CD4-positive, alpha-beta T cell treated with Interferon gamma for 1 hour (primary cell): ENCODE measurements at regions not wholly inside any gene's neighbourhood (a gene's known extent, or its start where the extent isn't known, plus 50 kb on each side); places are given as distances from the start of the nearest gene placed in this dataset.
"Not testable (repeated sequence)": the region's sequence is repeated elsewhere in the genome, so short reads cannot be mapped to it uniquely, and the experiment has no call there.

Experiments used
- DNase-seq: peaks from one replicate; pipeline ENCODE4 v3.0.0-alpha.2; 2020

DNA sequence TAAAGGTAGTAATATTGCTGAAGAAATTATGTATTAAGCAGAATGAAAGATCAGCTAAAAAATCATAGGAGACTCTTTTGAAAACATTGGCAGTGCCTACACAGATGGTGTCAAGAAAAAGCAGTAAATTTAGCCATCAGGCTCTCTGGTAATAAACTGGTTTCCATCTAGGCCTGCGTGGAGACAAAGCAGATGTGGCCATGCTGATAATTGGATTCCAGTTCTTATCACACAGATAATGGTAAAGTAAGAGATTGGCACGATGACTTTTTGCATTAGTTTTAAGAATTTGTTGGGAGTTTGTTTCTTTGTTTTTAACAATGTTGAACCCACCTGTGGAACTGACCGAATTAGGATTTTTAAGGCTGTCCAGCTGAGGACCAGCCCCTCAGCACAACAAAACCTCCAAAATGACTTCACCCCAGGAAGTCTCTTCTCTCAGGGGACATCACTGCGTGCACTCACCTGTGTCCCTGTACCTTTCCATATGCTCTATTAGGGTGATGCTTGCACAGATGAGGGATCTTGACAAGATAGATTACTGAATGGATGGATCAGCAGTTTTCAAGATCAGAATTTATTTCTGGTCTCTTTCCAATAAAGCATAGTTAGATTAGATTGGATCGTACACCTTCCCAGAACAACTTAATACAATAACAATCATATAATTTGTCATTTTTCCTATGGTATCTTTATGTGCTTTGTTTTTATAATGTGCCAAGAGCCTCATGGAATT is 69.1 kb upstream of the DNAJC10 start:
- no peak for DNase-seq

DNA sequence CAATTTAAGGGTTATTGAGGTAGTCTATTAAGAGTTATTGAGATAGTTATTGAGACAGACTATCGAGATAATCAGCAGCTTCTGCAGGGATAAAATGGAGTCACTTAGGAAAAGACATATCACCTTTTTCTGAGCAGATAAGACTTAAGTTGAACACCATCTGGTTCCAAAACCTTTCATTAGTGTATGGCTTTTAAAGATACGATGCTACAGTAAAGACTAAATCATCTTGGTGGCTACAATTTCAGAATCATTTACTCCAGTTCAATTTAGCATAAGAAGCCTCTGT is 68.6 kb upstream of the DNAJC10 start:
- no peak for DNase-seq

DNA sequence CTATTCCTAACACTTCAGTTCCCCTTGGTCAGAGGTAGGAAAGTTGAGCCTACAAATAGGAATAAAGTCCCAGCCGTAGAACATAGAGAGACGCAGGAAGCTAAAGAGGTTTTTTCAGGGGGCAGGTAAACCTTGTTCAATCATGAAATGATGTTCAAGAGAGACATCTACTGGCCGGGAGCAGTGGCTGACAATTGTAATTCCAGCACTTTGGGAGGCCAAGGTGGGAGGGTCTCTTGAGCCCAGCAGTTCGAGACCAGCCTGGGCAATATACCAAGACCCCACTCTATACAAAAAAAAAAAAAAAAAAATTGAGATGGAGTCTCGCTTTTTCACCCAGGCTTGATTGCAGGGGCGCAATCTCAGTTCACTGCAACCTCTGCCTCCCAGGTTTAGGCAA is 66.7 kb upstream of the DNAJC10 start:
- DNase-seq = no peak

DNA sequence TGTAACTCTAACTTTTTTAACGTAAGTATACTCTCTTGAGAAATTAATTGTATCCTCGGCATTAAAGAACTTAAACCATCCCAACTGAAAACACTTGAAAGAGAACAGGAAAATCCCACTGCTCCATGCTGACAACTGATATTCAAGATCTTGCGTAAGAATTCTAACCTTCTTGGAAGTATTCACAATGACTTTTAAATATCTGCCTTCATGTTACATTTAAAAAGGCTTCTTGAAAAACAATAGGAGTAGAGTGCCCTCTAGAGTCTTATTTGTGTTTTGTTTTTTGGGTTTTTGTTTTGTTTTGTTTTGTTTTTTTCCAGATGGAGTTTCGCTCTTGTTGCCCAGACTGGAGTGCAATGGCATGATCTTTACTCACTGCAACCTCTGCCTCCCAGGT is 65.4 kb upstream of the DNAJC10 start:
- no peak for DNase-seq

DNA sequence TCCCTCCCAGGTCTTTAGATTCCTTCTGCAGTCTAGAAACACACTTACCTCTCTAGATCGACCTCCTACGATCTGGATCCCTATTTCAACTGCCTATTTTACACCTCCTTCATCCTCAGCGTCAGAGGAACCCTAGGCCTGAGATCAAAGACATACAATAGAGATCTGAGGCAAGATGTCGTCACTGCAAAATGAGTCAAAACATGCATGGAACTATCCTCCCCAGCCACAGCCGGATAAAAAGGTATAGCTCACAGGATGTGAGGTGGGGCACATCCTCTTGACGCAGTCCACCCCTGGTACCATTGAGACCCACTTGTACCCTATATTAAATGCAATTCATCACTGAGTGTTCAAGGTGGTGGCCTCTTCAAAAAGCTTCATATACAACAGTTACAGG is 63.7 kb upstream of the DNAJC10 start:
- no peak for DNase-seq

GRCh38 chr2:182655750-182656149 is 60.3 kb upstream of the DNAJC10 start:
- no peak for DNase-seq

DNA sequence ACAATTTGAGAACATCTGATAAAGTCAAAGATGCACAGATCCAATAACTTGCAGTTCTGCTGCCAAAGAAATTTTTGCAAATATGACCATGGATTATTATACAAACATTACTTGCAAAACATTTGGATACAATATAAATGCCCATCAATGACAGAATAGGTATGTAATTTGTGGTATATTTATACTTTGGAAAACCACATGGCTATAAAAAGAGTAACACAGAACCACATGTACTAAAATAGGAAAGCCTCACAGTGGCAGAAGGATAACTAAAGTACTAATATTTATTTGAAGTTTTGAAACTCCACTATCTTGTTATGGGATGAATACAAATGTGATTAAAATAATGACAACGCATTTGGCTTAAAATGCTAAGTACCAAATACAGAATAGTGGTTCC is 51.8 kb upstream of the DNAJC10 start:
- no peak for DNase-seq

- DNase-seq = not testable (repeated sequence)
These were observed 50.6 kb upstream of the DNAJC10 start for GRCh38 chr2:182665500-182665899.
